ENCODE measurements at regions not wholly inside any gene's neighbourhood (a gene's known extent, or its start where the extent isn't known, plus 50 kb on each side); places are given as distances from the start of the nearest gene placed in this dataset.

- Mint-ChIP-seq H3K4me1 (peaks cover 18% of the 10 kb centered on the region), H3K9me3 (no peaks in the 10 kb centered on the region), H3K4me3 (no peak overlapping the region), H3K36me3 (ENCODE audit: low read depth) (no peaks in the 10 kb centered on the region), H3K27me3 (ENCODE audit: low read depth) (peaks cover 47% of the 10 kb centered on the region), H3K27ac (peak overlapping the region in 1 of 3 experiments; percentile 31)
- no peak for TF ChIP-seq CTCF (IDR thresholded peaks at IDR 0.05; ENCODE audit: unreplicated experiment in 3 of 3)
Observed at GRCh38 chr15:98416222-98416855, 232.0 kb upstream of the IGF1R start.

- TF ChIP-seq CTCF (IDR thresholded peaks at IDR 0.05; ENCODE audit: unreplicated experiment in 3 of 3) = no peak
- no peaks in the 10 kb centered on the region for H3K36me3 Mint-ChIP-seq (ENCODE audit: low read depth)
- H3K9me3 Mint-ChIP-seq = no peaks in the 10 kb centered on the region
- peaks cover 49% of the 10 kb centered on the region for H3K27me3 Mint-ChIP-seq (ENCODE audit: low read depth)
- no peak overlapping the region for H3K4me3 Mint-ChIP-seq
- no peak overlapping the region for H3K27ac Mint-ChIP-seq
- H3K4me1 Mint-ChIP-seq = peaks cover 18% of the 10 kb centered on the region
Observed at GRCh38 chr15:98417346-98417745, 231.0 kb upstream of the IGF1R start.

GRCh38 chr15:98418122-98418521 is 230.2 kb upstream of the IGF1R start:
- no peaks in the 10 kb centered on the region for H3K36me3 Mint-ChIP-seq (ENCODE audit: low read depth)

GRCh38 chr15:98419173-98419780 is 229.1 kb upstream of the IGF1R start:
- Mint-ChIP-seq H3K36me3 (ENCODE audit: low read depth) (no peaks in the 10 kb centered on the region), H3K27me3 (ENCODE audit: low read depth) (peaks cover 59% of the 10 kb centered on the region), H3K9me3 (no peaks in the 10 kb centered on the region)

More at GRCh38 chr15:98418122-98418521, 230.2 kb upstream of the IGF1R start:
- H3K27ac Mint-ChIP-seq = peak overlapping the region in 2 of 3 experiments; percentile 27 to 35
- no peaks in the 10 kb centered on the region for H3K9me3 Mint-ChIP-seq
- peaks cover 18% of the 10 kb centered on the region for H3K4me1 Mint-ChIP-seq
- H3K4me3 Mint-ChIP-seq = no peak overlapping the region
- TF ChIP-seq CTCF (IDR thresholded peaks at IDR 0.05; ENCODE audit: unreplicated experiment in 3 of 3) = no peak
- H3K27me3 Mint-ChIP-seq (ENCODE audit: low read depth) = peaks cover 54% of the 10 kb centered on the region

GRCh38 chr15:98420837-98421236 is 227.5 kb upstream of the IGF1R start:
- H3K27ac Mint-ChIP-seq = no peak overlapping the region
- no peaks in the 10 kb centered on the region for H3K9me3 Mint-ChIP-seq
- no peak for TF ChIP-seq CTCF (IDR thresholded peaks at IDR 0.05; ENCODE audit: unreplicated experiment in 3 of 3)
- H3K27me3 Mint-ChIP-seq (ENCODE audit: low read depth) = peaks cover 74% of the 10 kb centered on the region
- no peaks in the 10 kb centered on the region for H3K36me3 Mint-ChIP-seq (ENCODE audit: low read depth)
- H3K4me1 Mint-ChIP-seq = peaks cover 18% of the 10 kb centered on the region
- peak overlapping the region in 1 of 3 experiments; percentile 35 for H3K4me3 Mint-ChIP-seq

More at GRCh38 chr15:98419173-98419780, 229.1 kb upstream of the IGF1R start:
- H3K4me1 Mint-ChIP-seq = peaks cover 18% of the 10 kb centered on the region
- H3K4me3 Mint-ChIP-seq = no peak overlapping the region
- no peak for TF ChIP-seq CTCF (IDR thresholded peaks at IDR 0.05; ENCODE audit: unreplicated experiment in 3 of 3)
- no peak overlapping the region for H3K27ac Mint-ChIP-seq

Data from nephron (organoid).